ENCODE measurements at regions not wholly inside any gene's neighbourhood (a gene's known extent, or its start where the extent isn't known, plus 50 kb on each side); places are given as distances from the start of the nearest gene placed in this dataset.

- no peaks in the 10 kb centered on the region for H3K36me3 ChIP-seq (ENCODE audit: control insufficient read depth, insufficient read depth, low read length)
- H3K4me3 ChIP-seq (ENCODE audit: low read length): no peak overlapping the region
- H3K27me3 ChIP-seq (ENCODE audit: control insufficient read depth, insufficient read depth, low read length): no peaks in the 10 kb centered on the region
- peaks cover 0 to 10% of the 10 kb centered on the region in 2 donors for H3K27me3 Mint-ChIP-seq (ENCODE audit: low read depth in 2 of 2)
- no peak for TF ChIP-seq CTCF (IDR thresholded peaks at IDR 0.05)
- intact Hi-C loops (cut with micrococcal nuclease): no loop called here
- no peaks in the 10 kb centered on the region for H3K9me3 ChIP-seq (ENCODE audit: control insufficient read depth, insufficient read depth, low read length)
- WGBS (ENCODE audit: insufficient coverage): 79% methylated on average over 8 of the region's 8 CpGs
- H3K4me1 ChIP-seq (ENCODE audit: control insufficient read depth, insufficient read depth, low read length): no peaks in the 10 kb centered on the region
- H3K36me3 Mint-ChIP-seq: no peaks in the 10 kb centered on the region
- no peaks in the 10 kb centered on the region for H3K4me1 Mint-ChIP-seq
- H3K9me3 Mint-ChIP-seq: no peaks in the 10 kb centered on the region
- no peak overlapping the region for H3K27ac ChIP-seq (ENCODE audit: low read length)
- DNase-seq: no peak
- ATAC-seq: no peak
- no peak overlapping the region for H3K27ac Mint-ChIP-seq
- H3K4me3 Mint-ChIP-seq: no peak overlapping the region
Measured at GRCh38 chr5:6296524-6296923, 81.8 kb downstream of the MED10 start.

- no peaks in the 10 kb centered on the region for H3K4me1 ChIP-seq (ENCODE audit: control insufficient read depth, insufficient read depth, low read length)
- Mint-ChIP-seq H3K9me3 (no peaks in the 10 kb centered on the region), H3K36me3 (no peaks in the 10 kb centered on the region), H3K27ac (no peak overlapping the region), H3K27me3 (ENCODE audit: low read depth in 2 of 2) (peaks cover 3 to 18% of the 10 kb centered on the region in 2 donors), H3K4me3 (no peak overlapping the region), H3K4me1 (no peaks in the 10 kb centered on the region)
- WGBS (ENCODE audit: insufficient coverage): 60% methylated on average over 1 of the region's 3 CpGs
- no peaks in the 10 kb centered on the region for H3K36me3 ChIP-seq (ENCODE audit: control insufficient read depth, insufficient read depth, low read length)
- no peak overlapping the region for H3K27ac ChIP-seq (ENCODE audit: low read length)
- H3K27me3 ChIP-seq (ENCODE audit: control insufficient read depth, insufficient read depth, low read length): no peaks in the 10 kb centered on the region
- no peak for ATAC-seq
- DNase-seq: peak in 1 of 2 donors; percentile 53
- intact Hi-C loops (cut with micrococcal nuclease): no loop called here
- TF ChIP-seq CTCF (IDR thresholded peaks at IDR 0.05): no peak
- no peak overlapping the region for H3K4me3 ChIP-seq (ENCODE audit: low read length)
- H3K9me3 ChIP-seq (ENCODE audit: control insufficient read depth, insufficient read depth, low read length): no peaks in the 10 kb centered on the region
Measured at GRCh38 chr5:6291961-6292360, 86.4 kb downstream of the MED10 start.

GRCh38 chr5:6289239-6289638 lies 89.1 kb downstream of the MED10 start:
- Mint-ChIP-seq H3K9me3 (no peaks in the 10 kb centered on the region), H3K4me3 (no peak overlapping the region), H3K36me3 (no peaks in the 10 kb centered on the region), H3K27me3 (ENCODE audit: low read depth in 2 of 2) (peaks cover 3 to 15% of the 10 kb centered on the region in 2 donors), H3K27ac (no peak overlapping the region), H3K4me1 (no peaks in the 10 kb centered on the region)
- ATAC-seq (no peak), DNase-seq (no peak)
- H3K4me3 ChIP-seq (ENCODE audit: low read length): no peak overlapping the region
- no peak overlapping the region for H3K27ac ChIP-seq (ENCODE audit: low read length)
- intact Hi-C loops (cut with micrococcal nuclease): no loop called here
- no peaks in the 10 kb centered on the region for H3K27me3 ChIP-seq (ENCODE audit: control insufficient read depth, insufficient read depth, low read length)
- no peak for TF ChIP-seq CTCF (IDR thresholded peaks at IDR 0.05)
- no peaks in the 10 kb centered on the region for H3K9me3 ChIP-seq (ENCODE audit: control insufficient read depth, insufficient read depth, low read length)
- 96% methylated on average over 3 of the region's 3 CpGs for WGBS (ENCODE audit: insufficient coverage)
- no peaks in the 10 kb centered on the region for H3K36me3 ChIP-seq (ENCODE audit: control insufficient read depth, insufficient read depth, low read length)
- no peaks in the 10 kb centered on the region for H3K4me1 ChIP-seq (ENCODE audit: control insufficient read depth, insufficient read depth, low read length)

- intact Hi-C loops (cut with micrococcal nuclease): no loop called here
- Mint-ChIP-seq H3K27me3 (ENCODE audit: low read depth in 2 of 2) (peaks cover 3 to 22% of the 10 kb centered on the region in 2 donors), H3K27ac (no peak overlapping the region), H3K4me3 (no peak overlapping the region), H3K36me3 (no peaks in the 10 kb centered on the region), H3K4me1 (no peaks in the 10 kb centered on the region), H3K9me3 (no peaks in the 10 kb centered on the region)
- no peak for TF ChIP-seq CTCF (IDR thresholded peaks at IDR 0.05)
- no peaks in the 10 kb centered on the region for H3K9me3 ChIP-seq (ENCODE audit: control insufficient read depth, insufficient read depth, low read length)
- WGBS (ENCODE audit: insufficient coverage): 66% methylated on average over 6 of the region's 6 CpGs
- ATAC-seq (no peak), DNase-seq (no peak)
- no peak overlapping the region for H3K27ac ChIP-seq (ENCODE audit: low read length)
- H3K27me3 ChIP-seq (ENCODE audit: control insufficient read depth, insufficient read depth, low read length): no peaks in the 10 kb centered on the region
- H3K4me3 ChIP-seq (ENCODE audit: low read length): no peak overlapping the region
- no peaks in the 10 kb centered on the region for H3K36me3 ChIP-seq (ENCODE audit: control insufficient read depth, insufficient read depth, low read length)
- no peaks in the 10 kb centered on the region for H3K4me1 ChIP-seq (ENCODE audit: control insufficient read depth, insufficient read depth, low read length)
Measured at GRCh38 chr5:6287176-6287575, 91.2 kb downstream of the MED10 start.
